Liver (tissue), 8 donors: ENCODE measurements at regions not wholly inside any gene's neighbourhood (a gene's known extent, or its start where the extent isn't known, plus 50 kb on each side); places are given as distances from the start of the nearest gene placed in this dataset.

Source experiments
- DNase-seq: peaks from one replicate; pipeline ENCODE4 v3.0.0-alpha.2; 2017; ENCODE audit warnings: low spot score
- H3K27ac ChIP-seq, 2 donors: one replicate each; pipeline ENCODE4 v1.7.0; 2013; ENCODE audit warnings: inconsistent platforms in 2 of 2, low read length in 2 of 2, control low read depth in 1 of 2, low read depth in 1 of 2, mild to moderate bottlenecking in 1 of 2
- H3K27me3 ChIP-seq, 4 donors: one replicate each; pipeline versions ENCODE4 v1.6.1 to v1.7.0; 2013; ENCODE audit warnings: low read length in 3 of 4, inconsistent platforms in 1 of 4, mild to moderate bottlenecking in 1 of 4, moderate library complexity in 1 of 4; ENCODE audit not compliant: control insufficient read depth in 4 of 4, insufficient read depth in 4 of 4
- H3K36me3 ChIP-seq, 4 donors: one replicate each; pipeline versions ENCODE4 v1.6.1 to v1.7.0; 2013; ENCODE audit warnings: low read length in 3 of 4, mild to moderate bottlenecking in 3 of 4, low read depth in 1 of 4, moderate library complexity in 1 of 4; ENCODE audit not compliant: control insufficient read depth in 4 of 4, insufficient read depth in 3 of 4
- H3K4me1 ChIP-seq, 4 donors: one replicate each; pipeline versions ENCODE4 v1.6.1 to v1.7.0; 2013; ENCODE audit warnings: low read length in 3 of 4, mild to moderate bottlenecking in 3 of 4, moderate library complexity in 1 of 4; ENCODE audit not compliant: control insufficient read depth in 4 of 4, insufficient read depth in 4 of 4
- H3K4me3 ChIP-seq, 3 donors: one replicate each; pipeline versions ENCODE4 v1.6.1 to v1.7.0; 2013; ENCODE audit warnings: low read length in 3 of 3, control low read depth in 1 of 3, low read depth in 1 of 3, mild to moderate bottlenecking in 1 of 3
- H3K9ac ChIP-seq, 2 donors: one replicate each; pipeline ENCODE4 v1.7.0; 2013; ENCODE audit warnings: low read length in 2 of 2, mild to moderate bottlenecking in 2 of 2, moderate library complexity in 2 of 2, control low read depth in 1 of 2, low read depth in 1 of 2
- H3K9me3 ChIP-seq, 4 donors: one replicate each; pipeline versions ENCODE4 v1.6.1 to v1.7.0; 2013; ENCODE audit warnings: low read length in 3 of 4; ENCODE audit not compliant: control insufficient read depth in 4 of 4
- ATF3 ChIP-seq: IDR thresholded peaks from 2 replicates; pipeline ENCODE4 v1.6.1; 2016; ENCODE audit warnings: antibody characterized with exemption
- CTCF ChIP-seq: fragments of 150-350 bp; IDR thresholded peaks from 2 replicates; pipeline ENCODE4 v1.5.1; 2017; ENCODE audit warnings: improper control_type of control experiment, low read depth, low read length; ENCODE audit not compliant: missing input control
- GABPA ChIP-seq, 2 donors: IDR thresholded peaks in 1 of 2; conservative IDR thresholded peaks in 1 of 2; 2 replicates each; pipeline ENCODE4 v1.6.1; 2016; ENCODE audit warnings: antibody characterized with exemption in 2 of 2, mild to moderate bottlenecking in 1 of 2, moderate library complexity in 1 of 2
- JUND ChIP-seq, 2 donors: IDR thresholded peaks; 2 replicates each; pipeline ENCODE4 v1.6.1; 2016; ENCODE audit warnings: antibody characterized with exemption in 2 of 2
- MAX ChIP-seq: IDR thresholded peaks from 2 replicates; pipeline ENCODE4 v1.6.1; 2016; ENCODE audit warnings: antibody characterized with exemption
- NR2F2 ChIP-seq: IDR thresholded peaks from 2 replicates; pipeline ENCODE4 v1.6.1; 2016; ENCODE audit warnings: antibody characterized with exemption
- RAD21 ChIP-seq, 2 donors: IDR thresholded peaks; 2 replicates each; pipeline ENCODE4 v1.6.1; 2016; ENCODE audit warnings: antibody characterized with exemption in 2 of 2, mild to moderate bottlenecking in 2 of 2
- REST ChIP-seq: IDR thresholded peaks from 2 replicates; pipeline ENCODE4 v1.6.1; 2016; ENCODE audit warnings: antibody characterized with exemption, mild to moderate bottlenecking
- RXRA ChIP-seq, 2 donors: IDR thresholded peaks; 2 replicates each; pipeline ENCODE4 v1.6.1; 2017 to 2018; ENCODE audit warnings: antibody characterized with exemption in 2 of 2, mild to moderate bottlenecking in 1 of 2
- SP1 ChIP-seq: IDR thresholded peaks from 2 replicates; pipeline ENCODE4 v1.6.1; 2018; ENCODE audit warnings: antibody characterized with exemption, mild to moderate bottlenecking
- TAF1 ChIP-seq: conservative IDR thresholded peaks from 2 replicates; pipeline ENCODE4 v1.6.1; 2016; ENCODE audit warnings: antibody characterized with exemption, mild to moderate bottlenecking
- ZBTB33 ChIP-seq: IDR thresholded peaks from 2 replicates; pipeline ENCODE4 v1.6.1; 2016; ENCODE audit warnings: antibody characterized with exemption
- WGBS: extraction: QIAGEN DNeasy Blood & Tissue Kit; methylation state at CpG from one replicate; pipeline ENCODE4 v1.1.7; 2013; 5-methylcytosine and 5-hydroxymethylcytosine counted together
- donor health status: healthy.
- donor health status: healthy.
- donor health status: healthy.
- donor health status: healthy.
- donor health status: healthy.

- TF ChIP-seq GABPA (IDR thresholded peaks at IDR 0.05 in 1 of 2, conservative IDR thresholded peaks at IDR 0.05 in 1 of 2), result no peak
- no peak for TF ChIP-seq RAD21 (IDR thresholded peaks at IDR 0.05)
- no peak for TF ChIP-seq NR2F2
These were observed 192.2 kb downstream of the PLPP3 start (continued) for GRCh38 chr1:56387071-56387740.

GRCh38 chr1:56385314-56385713 lies 194.0 kb downstream of the PLPP3 start:
- WGBS, result 94% methylated on average over 1 of the region's 1 CpG

More at GRCh38 chr1:56385314-56385713, 194.0 kb downstream of the PLPP3 start:
- no peaks in the 10 kb centered on the region for H3K9me3 ChIP-seq
- no peaks in the 10 kb centered on the region for H3K27me3 ChIP-seq
- H3K9ac ChIP-seq, result no peak overlapping the region
- no peaks in the 10 kb centered on the region for H3K4me1 ChIP-seq
- no peak for DNase-seq
- TF ChIP-seq CTCF (no peak), RAD21 (IDR thresholded peaks at IDR 0.05) (no peak), ATF3 (no peak), MAX (no peak), ZBTB33 (no peak), JUND (IDR thresholded peaks at IDR 0.05) (no peak), RXRA (IDR thresholded peaks at IDR 0.05) (no peak), REST (no peak), TAF1 (no peak), SP1 (no peak)
- no peak overlapping the region for H3K4me3 ChIP-seq
- no peaks in the 10 kb centered on the region for H3K36me3 ChIP-seq
- H3K27ac ChIP-seq, result no peak overlapping the region
